SK-N-SH (cell line): ENCODE measurements at regions not wholly inside any gene's neighbourhood (a gene's known extent, or its start where the extent isn't known, plus 50 kb on each side); places are given as distances from the start of the nearest gene placed in this dataset.

Experiments used
- CTCF ChIA-PET: fragments of 300-600, 350-600 bp; formaldehyde crosslinking; extraction: SDS; loops from one replicate; lab custom pipeline; 2021; lab: Yijun Ruan, JAX
- POLR2A ChIA-PET: fragments of 350-600 bp; sonication (Branson Sonifier 250); formaldehyde crosslinking; extraction: SDS; loops from one replicate; lab custom pipeline; 2020; ENCODE audit warnings: antibody characterized with exemption, inconsistent platforms; lab: Yijun Ruan, JAX
- DNase-seq: peaks from one replicate; pipeline ENCODE4 v3.0.0; 2012
- H2AFZ ChIP-seq: fragments of 200-600 bp; sonication (generic); 2 replicates; pipeline ENCODE4 v1.8.1; 2016; ENCODE audit warnings: antibody characterized with exemption, mild to moderate bottlenecking, low read depth
- H3F3A ChIP-seq: fragments of 200-600 bp; sonication (generic); replicated peaks from 2 replicates; pipeline ENCODE3; 2016; ENCODE audit warnings: antibody characterized with exemption, mild to moderate bottlenecking; ENCODE audit not compliant: insufficient read depth
- H3K27ac ChIP-seq, 2 experiments: fragments of 200-500 bp in 1 of 2; fragments of 200-600 bp in 1 of 2; sonication (Bioruptor generic) in 1 of 2; sonication (generic), shearing (Covaris generic) in 1 of 2; 2 replicates each; pipeline versions ENCODE4 v1.5.1 to v1.6.1; 2014 to 2016; ENCODE audit warnings: low read depth in 2 of 2, inconsistent platforms in 1 of 2, low read length in 1 of 2, mild to moderate bottlenecking in 1 of 2, mixed read lengths in 1 of 2
- H3K27me3 ChIP-seq: fragments of 200-600 bp; sonication (generic), shearing (Covaris generic); 2 replicates; pipeline ENCODE4 v1.6.1; 2016; ENCODE audit warnings: mixed run types; ENCODE audit not compliant: insufficient read depth
- H3K36me3 ChIP-seq, 2 experiments: fragments of 200-500 bp in 1 of 2; fragments of 200-600 bp in 1 of 2; sonication (Bioruptor generic) in 1 of 2; sonication (generic) in 1 of 2; replicated peaks in 1 of 2; 2 replicates each; pipeline versions ENCODE3 to v1.5.1; 2014 to 2016; ENCODE audit warnings: low read length in 1 of 2, mild to moderate bottlenecking in 1 of 2; ENCODE audit not compliant: insufficient read depth in 2 of 2, control insufficient read depth in 1 of 2
- H3K4me1 ChIP-seq, 2 experiments: fragments of 200-500 bp in 1 of 2; fragments of 200-600 bp in 1 of 2; sonication (Bioruptor generic) in 1 of 2; sonication (generic), shearing (Covaris generic) in 1 of 2; 2 replicates each; pipeline versions ENCODE4 v1.5.1 to v1.6.1; 2014 to 2016; ENCODE audit warnings: low read depth in 1 of 2, low read length in 1 of 2, mixed run types in 1 of 2; ENCODE audit not compliant: insufficient read depth in 2 of 2, control insufficient read depth in 1 of 2
- H3K4me2 ChIP-seq: fragments of 200-600 bp; sonication (generic), shearing (Covaris generic); 2 replicates; pipeline ENCODE4 v1.6.1; 2017; ENCODE audit warnings: mixed run types
- H3K4me3 ChIP-seq, 2 experiments: fragments of 200-500 bp in 1 of 2; fragments of 200-600 bp in 1 of 2; sonication (Bioruptor generic) in 1 of 2; sonication (generic), shearing (Covaris generic) in 1 of 2; 2 replicates each; pipeline versions ENCODE4 v1.5.1 to v1.8.1; 2014 to 2016; ENCODE audit warnings: low read depth in 2 of 2, inconsistent platforms in 1 of 2, low read length in 1 of 2, mild to moderate bottlenecking in 1 of 2, mixed read lengths in 1 of 2, moderate library complexity in 1 of 2
- H3K79me2 ChIP-seq: fragments of 200-600 bp; sonication (generic); 2 replicates; pipeline ENCODE4 v1.8.1; 2017; ENCODE audit warnings: mild to moderate bottlenecking; ENCODE audit not compliant: insufficient read depth
- H3K9ac ChIP-seq: fragments of 200-600 bp; sonication (generic); 2 replicates; pipeline ENCODE4 v1.6.1; 2017; ENCODE audit warnings: mixed run types
- H3K9me2 ChIP-seq: fragments of 200-600 bp; sonication (generic); 2 replicates; pipeline ENCODE4 v1.6.1; 2017; ENCODE audit warnings: mixed run types
- H3K9me3 ChIP-seq: fragments of 200-600 bp; sonication (generic); 2 replicates; pipeline ENCODE4 v1.6.1; 2017; ENCODE audit warnings: mixed run types, mild to moderate bottlenecking, moderate library complexity
- H4K20me1 ChIP-seq: fragments of 200-600 bp; sonication (generic); 2 replicates; pipeline ENCODE4 v1.6.1; 2017; ENCODE audit warnings: mild to moderate bottlenecking, mixed run types; ENCODE audit not compliant: insufficient read depth
- CHD2 ChIP-seq: fragments of 150-350 bp; IDR thresholded peaks from 2 replicates; pipeline ENCODE4 v1.6.1; 2018; ENCODE audit warnings: low read length; ENCODE audit not compliant: partially characterized antibody
- EP300 ChIP-seq, 2 experiments: IDR thresholded peaks; 2 replicates each; pipeline versions ENCODE4 v1.4.0 to v1.6.1; 2012; ENCODE audit warnings: borderline replicate concordance in 1 of 2, low read depth in 1 of 2, low read length in 1 of 2
- FOSL2 ChIP-seq: IDR thresholded peaks from 2 replicates; pipeline ENCODE4 v1.4.0; 2012; ENCODE audit warnings: low read depth, mild to moderate bottlenecking, moderate library complexity, borderline replicate concordance
- FOXJ3 ChIP-seq: sonication (generic); formaldehyde crosslinking; IDR thresholded peaks from 2 replicates; pipeline ENCODE4 v1.5.1; 2020; ENCODE audit warnings: mild to moderate bottlenecking, missing genetic modification reagents
- GABPA ChIP-seq: IDR thresholded peaks from 2 replicates; pipeline ENCODE4 v1.4.0; 2012; ENCODE audit warnings: low read depth, mild to moderate bottlenecking
- JUND ChIP-seq: IDR thresholded peaks from 2 replicates; pipeline ENCODE4 v1.4.0; 2012
- MXI1 ChIP-seq: IDR thresholded peaks from 2 replicates; pipeline ENCODE4 v1.6.1; 2012; ENCODE audit warnings: mild to moderate bottlenecking, low read depth, low read length, improper control_type of control experiment
- NRF1 ChIP-seq: IDR thresholded peaks from 2 replicates; pipeline ENCODE4 v1.6.1; 2012; ENCODE audit warnings: low read depth, mild to moderate bottlenecking, low read length
- RCOR1 ChIP-seq: fragments of 150-350 bp; IDR thresholded peaks from 2 replicates; pipeline ENCODE4 v1.6.1; 2017; ENCODE audit warnings: antibody characterized with exemption, low read length
- SIN3A ChIP-seq: IDR thresholded peaks from 2 replicates; pipeline ENCODE4 v1.6.1; 2012; ENCODE audit warnings: low read depth, mild to moderate bottlenecking, low read length, moderate library complexity, borderline replicate concordance
- TCF12 ChIP-seq: IDR thresholded peaks from 2 replicates; pipeline ENCODE4 v1.4.0; 2012
- TEAD4 ChIP-seq: IDR thresholded peaks from 2 replicates; pipeline ENCODE4 v1.4.0; 2012; ENCODE audit warnings: mild to moderate bottlenecking, borderline replicate concordance; ENCODE audit not compliant: insufficient read depth
- YY1 ChIP-seq: IDR thresholded peaks from 2 replicates; pipeline ENCODE4 v1.4.0; 2012; ENCODE audit warnings: low read depth, mild to moderate bottlenecking
- WGBS: methylation state at CpG from one replicate; pipeline ENCODE4 v1.1.6; 2017; ENCODE audit warnings: low lambda C conversion rate; 5-methylcytosine and 5-hydroxymethylcytosine counted together
- TF ChIP-seq, protein P1 (sequence below): IDR thresholded peaks from 2 replicates; pipeline ENCODE4 v1.6.1; 2012; ENCODE audit warnings: mild to moderate bottlenecking, low read depth, low read length, moderate library complexity
- TF ChIP-seq, protein P2 (sequence below): IDR thresholded peaks from 2 replicates; pipeline ENCODE4; 2012
- TF ChIP-seq, protein P3 (sequence below): fragments of 150-350 bp; IDR thresholded peaks from 2 replicates; pipeline ENCODE4 v1.6.1; 2016; ENCODE audit warnings: mild to moderate bottlenecking, low read depth, low read length
- TF ChIP-seq, protein P4 (sequence below): IDR thresholded peaks from 2 replicates; pipeline ENCODE4 v1.4.0; 2012; ENCODE audit warnings: low read depth
- TF ChIP-seq, protein P5 (sequence below): IDR thresholded peaks from 2 replicates; pipeline ENCODE4 v1.4.0; 2012; ENCODE audit warnings: low read depth, borderline replicate concordance

DNA sequence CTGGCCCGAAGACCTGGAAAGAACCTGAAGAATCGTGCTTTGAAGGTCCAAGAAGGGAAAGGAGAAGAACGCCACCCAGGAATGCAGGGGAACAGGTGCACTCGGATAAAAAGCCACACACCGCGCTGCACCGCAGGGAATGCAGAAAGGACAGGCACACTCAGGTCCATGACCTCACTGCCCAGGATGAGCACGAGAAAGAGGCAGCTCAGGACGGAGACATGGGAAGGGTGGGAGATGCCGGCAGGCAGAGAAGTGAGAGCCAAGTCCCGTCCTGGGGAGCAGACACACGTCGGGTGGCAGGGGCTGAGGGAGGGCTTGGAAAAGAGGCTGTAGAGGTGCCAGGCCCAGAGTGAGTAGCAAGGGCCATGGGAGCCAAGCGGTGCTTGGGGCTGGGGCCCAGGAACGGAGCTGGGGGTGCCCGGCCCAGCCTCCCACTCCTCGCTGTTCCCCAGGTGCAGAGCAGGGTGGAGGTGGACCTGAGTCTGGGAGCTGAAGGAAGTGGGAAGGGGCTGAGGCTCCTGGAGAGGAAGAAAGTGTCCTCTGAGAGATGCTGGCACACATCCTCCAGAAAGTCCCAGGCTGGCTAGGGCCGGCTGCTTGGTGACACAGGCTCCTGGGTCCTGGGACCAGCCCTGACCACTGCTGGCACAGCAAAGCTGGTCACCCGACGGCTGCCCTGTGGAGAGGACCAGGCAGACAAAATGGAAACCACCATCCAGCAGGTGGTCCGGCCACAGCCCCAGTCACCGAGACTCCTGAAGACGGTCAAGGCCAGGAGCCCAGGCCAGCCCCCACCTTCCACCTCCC, 91.3 kb downstream of the PSMB1 start:
- H3K36me3 ChIP-seq: no peaks in the 10 kb centered on the region
- WGBS: 75% methylated on average over 15 of the region's 23 CpGs

More for the DNA sequence above, 91.3 kb downstream of the PSMB1 start:
- no peak for TF ChIP-seq MXI1
- TF ChIP-seq, protein P1, sequence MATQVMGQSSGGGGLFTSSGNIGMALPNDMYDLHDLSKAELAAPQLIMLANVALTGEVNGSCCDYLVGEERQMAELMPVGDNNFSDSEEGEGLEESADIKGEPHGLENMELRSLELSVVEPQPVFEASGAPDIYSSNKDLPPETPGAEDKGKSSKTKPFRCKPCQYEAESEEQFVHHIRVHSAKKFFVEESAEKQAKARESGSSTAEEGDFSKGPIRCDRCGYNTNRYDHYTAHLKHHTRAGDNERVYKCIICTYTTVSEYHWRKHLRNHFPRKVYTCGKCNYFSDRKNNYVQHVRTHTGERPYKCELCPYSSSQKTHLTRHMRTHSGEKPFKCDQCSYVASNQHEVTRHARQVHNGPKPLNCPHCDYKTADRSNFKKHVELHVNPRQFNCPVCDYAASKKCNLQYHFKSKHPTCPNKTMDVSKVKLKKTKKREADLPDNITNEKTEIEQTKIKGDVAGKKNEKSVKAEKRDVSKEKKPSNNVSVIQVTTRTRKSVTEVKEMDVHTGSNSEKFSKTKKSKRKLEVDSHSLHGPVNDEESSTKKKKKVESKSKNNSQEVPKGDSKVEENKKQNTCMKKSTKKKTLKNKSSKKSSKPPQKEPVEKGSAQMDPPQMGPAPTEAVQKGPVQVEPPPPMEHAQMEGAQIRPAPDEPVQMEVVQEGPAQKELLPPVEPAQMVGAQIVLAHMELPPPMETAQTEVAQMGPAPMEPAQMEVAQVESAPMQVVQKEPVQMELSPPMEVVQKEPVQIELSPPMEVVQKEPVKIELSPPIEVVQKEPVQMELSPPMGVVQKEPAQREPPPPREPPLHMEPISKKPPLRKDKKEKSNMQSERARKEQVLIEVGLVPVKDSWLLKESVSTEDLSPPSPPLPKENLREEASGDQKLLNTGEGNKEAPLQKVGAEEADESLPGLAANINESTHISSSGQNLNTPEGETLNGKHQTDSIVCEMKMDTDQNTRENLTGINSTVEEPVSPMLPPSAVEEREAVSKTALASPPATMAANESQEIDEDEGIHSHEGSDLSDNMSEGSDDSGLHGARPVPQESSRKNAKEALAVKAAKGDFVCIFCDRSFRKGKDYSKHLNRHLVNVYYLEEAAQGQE: no peak
- TF ChIP-seq TEAD4: no peak
- TF ChIP-seq, protein P2, sequence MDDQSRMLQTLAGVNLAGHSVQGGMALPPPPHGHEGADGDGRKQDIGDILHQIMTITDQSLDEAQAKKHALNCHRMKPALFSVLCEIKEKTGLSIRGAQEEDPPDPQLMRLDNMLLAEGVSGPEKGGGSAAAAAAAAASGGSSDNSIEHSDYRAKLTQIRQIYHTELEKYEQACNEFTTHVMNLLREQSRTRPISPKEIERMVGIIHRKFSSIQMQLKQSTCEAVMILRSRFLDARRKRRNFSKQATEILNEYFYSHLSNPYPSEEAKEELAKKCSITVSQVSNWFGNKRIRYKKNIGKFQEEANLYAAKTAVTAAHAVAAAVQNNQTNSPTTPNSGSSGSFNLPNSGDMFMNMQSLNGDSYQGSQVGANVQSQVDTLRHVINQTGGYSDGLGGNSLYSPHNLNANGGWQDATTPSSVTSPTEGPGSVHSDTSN: no peak
- no peak for TF ChIP-seq SIN3A
- no peak for TF ChIP-seq GABPA
- TF ChIP-seq TCF12: no peak
- TF ChIP-seq, protein P3, sequence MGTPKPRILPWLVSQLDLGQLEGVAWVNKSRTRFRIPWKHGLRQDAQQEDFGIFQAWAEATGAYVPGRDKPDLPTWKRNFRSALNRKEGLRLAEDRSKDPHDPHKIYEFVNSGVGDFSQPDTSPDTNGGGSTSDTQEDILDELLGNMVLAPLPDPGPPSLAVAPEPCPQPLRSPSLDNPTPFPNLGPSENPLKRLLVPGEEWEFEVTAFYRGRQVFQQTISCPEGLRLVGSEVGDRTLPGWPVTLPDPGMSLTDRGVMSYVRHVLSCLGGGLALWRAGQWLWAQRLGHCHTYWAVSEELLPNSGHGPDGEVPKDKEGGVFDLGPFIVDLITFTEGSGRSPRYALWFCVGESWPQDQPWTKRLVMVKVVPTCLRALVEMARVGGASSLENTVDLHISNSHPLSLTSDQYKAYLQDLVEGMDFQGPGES: no peak
- no peak for TF ChIP-seq NRF1
- TF ChIP-seq FOSL2: no peak
- no peak for TF ChIP-seq RCOR1
- no peak for TF ChIP-seq YY1
- no peak for TF ChIP-seq FOXJ3
- TF ChIP-seq, protein P4, sequence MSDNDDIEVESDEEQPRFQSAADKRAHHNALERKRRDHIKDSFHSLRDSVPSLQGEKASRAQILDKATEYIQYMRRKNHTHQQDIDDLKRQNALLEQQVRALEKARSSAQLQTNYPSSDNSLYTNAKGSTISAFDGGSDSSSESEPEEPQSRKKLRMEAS: no peak
- no peak for TF ChIP-seq JUND
- TF ChIP-seq, protein P5, sequence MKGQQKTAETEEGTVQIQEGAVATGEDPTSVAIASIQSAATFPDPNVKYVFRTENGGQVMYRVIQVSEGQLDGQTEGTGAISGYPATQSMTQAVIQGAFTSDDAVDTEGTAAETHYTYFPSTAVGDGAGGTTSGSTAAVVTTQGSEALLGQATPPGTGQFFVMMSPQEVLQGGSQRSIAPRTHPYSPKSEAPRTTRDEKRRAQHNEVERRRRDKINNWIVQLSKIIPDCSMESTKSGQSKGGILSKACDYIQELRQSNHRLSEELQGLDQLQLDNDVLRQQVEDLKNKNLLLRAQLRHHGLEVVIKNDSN: no peak
- TF ChIP-seq CHD2: no peak
- no peak for TF ChIP-seq EP300 (IDR thresholded peaks at IDR 0.05; ENCODE audit: borderline replicate concordance in 1 of 2, low read depth in 1 of 2, low read length in 1 of 2)
- Histone ChIP-seq H3K27ac (no peak overlapping the region), H3K9me2 (no peaks in the 10 kb centered on the region), H3K9me3 (no peaks in the 10 kb centered on the region), H2AFZ (no peak overlapping the region), H3K9ac (no peak overlapping the region), H3K4me2 (no peak overlapping the region), H3K79me2 (no peaks in the 10 kb centered on the region), H3F3A (no peaks in the 10 kb centered on the region), H4K20me1 (no peaks in the 10 kb centered on the region), H3K4me3 (no peak overlapping the region), H3K4me1 (no peaks in the 10 kb centered on the region; a peak in 1 of 4 replicates), H3K27me3 (no peaks in the 10 kb centered on the region)
- CTCF ChIA-PET: interaction anchor here (1.1 to 2.0 kb wide), 3 partner anchors 10 to 630 kb away, joined by 3 to 6 read pairs (median 5); no protein-coding TSS in a partner anchor
- POLR2A ChIA-PET: no interaction called here
- no peak for DNase-seq
